ENCODE measurements at regions not wholly inside any gene's neighbourhood (a gene's known extent, or its start where the extent isn't known, plus 50 kb on each side); places are given as distances from the start of the nearest gene placed in this dataset.

GRCh38 chr15:93307513-93307912 is 218.5 kb upstream of the RGMA start:
- TF ChIP-seq SIN3A (IDR thresholded peaks at IDR 0.05; ENCODE audit: borderline replicate concordance, insufficient read depth, low read length) (no peak), POLR2AphosphoS5 (IDR thresholded peaks at IDR 0.05; ENCODE audit: low read depth, low read length) (no peak)
- TF ChIP-seq, protein P1, sequence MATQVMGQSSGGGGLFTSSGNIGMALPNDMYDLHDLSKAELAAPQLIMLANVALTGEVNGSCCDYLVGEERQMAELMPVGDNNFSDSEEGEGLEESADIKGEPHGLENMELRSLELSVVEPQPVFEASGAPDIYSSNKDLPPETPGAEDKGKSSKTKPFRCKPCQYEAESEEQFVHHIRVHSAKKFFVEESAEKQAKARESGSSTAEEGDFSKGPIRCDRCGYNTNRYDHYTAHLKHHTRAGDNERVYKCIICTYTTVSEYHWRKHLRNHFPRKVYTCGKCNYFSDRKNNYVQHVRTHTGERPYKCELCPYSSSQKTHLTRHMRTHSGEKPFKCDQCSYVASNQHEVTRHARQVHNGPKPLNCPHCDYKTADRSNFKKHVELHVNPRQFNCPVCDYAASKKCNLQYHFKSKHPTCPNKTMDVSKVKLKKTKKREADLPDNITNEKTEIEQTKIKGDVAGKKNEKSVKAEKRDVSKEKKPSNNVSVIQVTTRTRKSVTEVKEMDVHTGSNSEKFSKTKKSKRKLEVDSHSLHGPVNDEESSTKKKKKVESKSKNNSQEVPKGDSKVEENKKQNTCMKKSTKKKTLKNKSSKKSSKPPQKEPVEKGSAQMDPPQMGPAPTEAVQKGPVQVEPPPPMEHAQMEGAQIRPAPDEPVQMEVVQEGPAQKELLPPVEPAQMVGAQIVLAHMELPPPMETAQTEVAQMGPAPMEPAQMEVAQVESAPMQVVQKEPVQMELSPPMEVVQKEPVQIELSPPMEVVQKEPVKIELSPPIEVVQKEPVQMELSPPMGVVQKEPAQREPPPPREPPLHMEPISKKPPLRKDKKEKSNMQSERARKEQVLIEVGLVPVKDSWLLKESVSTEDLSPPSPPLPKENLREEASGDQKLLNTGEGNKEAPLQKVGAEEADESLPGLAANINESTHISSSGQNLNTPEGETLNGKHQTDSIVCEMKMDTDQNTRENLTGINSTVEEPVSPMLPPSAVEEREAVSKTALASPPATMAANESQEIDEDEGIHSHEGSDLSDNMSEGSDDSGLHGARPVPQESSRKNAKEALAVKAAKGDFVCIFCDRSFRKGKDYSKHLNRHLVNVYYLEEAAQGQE (IDR thresholded peaks at IDR 0.05; ENCODE audit: insufficient read depth in 1 of 2, low read depth in 2 of 2, low read length in 2 of 2), result no peak

All from PFSK-1 (cell line).